Gastroesophageal sphincter (tissue), 4 donors: ENCODE measurements at regions not wholly inside any gene's neighbourhood (a gene's known extent, or its start where the extent isn't known, plus 50 kb on each side); places are given as distances from the start of the nearest gene placed in this dataset.

Experiments used
- ATAC-seq: fragments of 150-250 bp; one replicate; pipeline ENCODE4 v1.9.1; 2016; ENCODE audit warnings: mild to moderate bottlenecking, moderate library complexity
- H3K27ac ChIP-seq, 4 donors: fragments of 200-600 bp; sonication (generic) in 3 of 4; 1 replicate in 3 of 4; 2 replicates in 1 of 4; pipeline ENCODE4 v1.5.1; 2016 to 2019
- H3K27me3 ChIP-seq: fragments of 200-600 bp; sonication (generic); one replicate; pipeline ENCODE4 v1.5.1; 2019
- H3K36me3 ChIP-seq, 2 donors: fragments of 200-600 bp; sonication (generic); one replicate each; pipeline ENCODE4 v1.5.1; 2019; ENCODE audit warnings: control low read depth in 1 of 2
- H3K4me1 ChIP-seq, 3 donors: fragments of 200-600 bp; sonication (generic); 1 replicate in 2 of 3; 2 replicates in 1 of 3; pipeline ENCODE4 v1.5.1; 2016 to 2019; ENCODE audit warnings: control low read depth in 2 of 3
- H3K4me3 ChIP-seq, 2 donors: fragments of 200-600 bp; sonication (generic); one replicate each; pipeline ENCODE4 v1.5.1; 2019; ENCODE audit warnings: mild to moderate bottlenecking in 1 of 2, moderate library complexity in 1 of 2
- H3K9me3 ChIP-seq, 3 donors: fragments of 200-600 bp; sonication (generic); one replicate each; pipeline ENCODE4 v1.5.1; 2017 to 2019; ENCODE audit warnings: control low read depth in 2 of 3
- CTCF ChIP-seq, 4 experiments: fragments of 200-600 bp in 2 of 4; fragments of 450-650 bp in 2 of 4; sonication (generic) in 1 of 4; IDR thresholded peaks; one replicate each; pipeline ENCODE4 v1.5.1; 2017 to 2019; ENCODE audit warnings: antibody characterized with exemption in 4 of 4, mild to moderate bottlenecking in 2 of 4, moderate library complexity in 2 of 4
- EP300 ChIP-seq: sonication (generic); formaldehyde crosslinking; IDR thresholded peaks from one replicate; pipeline ENCODE4 v1.6.1; 2017; ENCODE audit warnings: antibody characterized with exemption, mild to moderate bottlenecking
- POLR2A ChIP-seq, 2 donors: fragments of 450-650 bp; IDR thresholded peaks; one replicate each; pipeline ENCODE4 v1.6.1; 2017; ENCODE audit warnings: antibody characterized with exemption in 2 of 2, mild to moderate bottlenecking in 2 of 2, moderate library complexity in 1 of 2
- POLR2AphosphoS5 ChIP-seq: sonication (generic); formaldehyde crosslinking; IDR thresholded peaks from one replicate; pipeline ENCODE4 v1.6.1; 2017; ENCODE audit warnings: antibody characterized with exemption
- WGBS, 2 donors: methylation state at CpG; one replicate each; pipeline ENCODE4 v1.1.5; 2018; ENCODE audit warnings: low coverage in 1 of 2; 5-methylcytosine and 5-hydroxymethylcytosine counted together

- TF ChIP-seq CTCF (IDR thresholded peaks at IDR 0.05) (no peak), EP300 (no peak), POLR2AphosphoS5 (no peak), POLR2A (IDR thresholded peaks at IDR 0.05) (no peak)
- H3K27me3 ChIP-seq = no peaks in the 10 kb centered on the region
- no peak for ATAC-seq
- H3K27ac ChIP-seq = no peak overlapping the region
- H3K4me1 ChIP-seq = no peaks in the 10 kb centered on the region
- no peak overlapping the region for H3K4me3 ChIP-seq
- no peaks in the 10 kb centered on the region for H3K9me3 ChIP-seq
- 56 to 62% methylated on average over 11 to 21 of the region's 23 CpGs for WGBS, 2 donors
- H3K36me3 ChIP-seq = no peaks in the 10 kb centered on the region
Observed at GRCh38 chr2:5453220-5454050, 238.7 kb upstream of the SOX11 start.

- 45 to 56% methylated on average over 3 to 4 of the region's 4 CpGs for WGBS, 2 donors
- Histone ChIP-seq H3K4me1 (no peaks in the 10 kb centered on the region), H3K27me3 (no peaks in the 10 kb centered on the region), H3K4me3 (no peak overlapping the region), H3K9me3 (no peaks in the 10 kb centered on the region), H3K36me3 (no peaks in the 10 kb centered on the region), H3K27ac (no peak overlapping the region)
- no peak for ATAC-seq
- TF ChIP-seq CTCF (IDR thresholded peaks at IDR 0.05) = no peak
Observed at GRCh38 chr2:5454051-5454390, 238.2 kb upstream of the SOX11 start.

GRCh38 chr2:5459041-5459440, 233.1 kb upstream of the SOX11 start:
- TF ChIP-seq CTCF (IDR thresholded peaks at IDR 0.05) (no peak), POLR2AphosphoS5 (no peak), POLR2A (IDR thresholded peaks at IDR 0.05) (no peak), EP300 (no peak)
- Histone ChIP-seq H3K36me3 (no peaks in the 10 kb centered on the region), H3K27me3 (no peaks in the 10 kb centered on the region), H3K9me3 (no peaks in the 10 kb centered on the region), H3K4me1 (no peaks in the 10 kb centered on the region), H3K27ac (no peak overlapping the region), H3K4me3 (no peak overlapping the region)
- 71 to 85% methylated on average over 1 to 5 of the region's 6 CpGs for WGBS, 2 donors
- no peak for ATAC-seq

- no peaks in the 10 kb centered on the region for H3K27me3 ChIP-seq
- H3K4me3 ChIP-seq = no peak overlapping the region
- TF ChIP-seq POLR2A (IDR thresholded peaks at IDR 0.05) (no peak), EP300 (no peak), POLR2AphosphoS5 (no peak), CTCF (IDR thresholded peaks at IDR 0.05) (no peak)
- 76 to 86% methylated on average over 5 of the region's 5 CpGs for WGBS, 2 donors
- H3K27ac ChIP-seq = no peak overlapping the region
- H3K9me3 ChIP-seq = no peaks in the 10 kb centered on the region
- H3K4me1 ChIP-seq = no peaks in the 10 kb centered on the region
- H3K36me3 ChIP-seq = no peaks in the 10 kb centered on the region
- ATAC-seq = no peak
Observed at GRCh38 chr2:5464657-5465056, 227.5 kb upstream of the SOX11 start.

- H3K36me3 ChIP-seq = no peaks in the 10 kb centered on the region
- ATAC-seq = no peak
- WGBS, 2 donors = 61 to 79% methylated on average over 3 to 5 of the region's 5 CpGs
- H3K4me1 ChIP-seq = no peaks in the 10 kb centered on the region
- H3K9me3 ChIP-seq = no peaks in the 10 kb centered on the region
- no peak overlapping the region for H3K27ac ChIP-seq
- no peak for TF ChIP-seq CTCF (IDR thresholded peaks at IDR 0.05)
- no peak for TF ChIP-seq POLR2AphosphoS5
- TF ChIP-seq POLR2A (IDR thresholded peaks at IDR 0.05) = no peak
- TF ChIP-seq EP300 = no peak
- no peak overlapping the region for H3K4me3 ChIP-seq
- no peaks in the 10 kb centered on the region for H3K27me3 ChIP-seq
Observed at GRCh38 chr2:5465859-5466258, 226.3 kb upstream of the SOX11 start.
